ENCODE measurements at regions not wholly inside any gene's neighbourhood (a gene's known extent, or its start where the extent isn't known, plus 50 kb on each side); places are given as distances from the start of the nearest gene placed in this dataset.

DNA sequence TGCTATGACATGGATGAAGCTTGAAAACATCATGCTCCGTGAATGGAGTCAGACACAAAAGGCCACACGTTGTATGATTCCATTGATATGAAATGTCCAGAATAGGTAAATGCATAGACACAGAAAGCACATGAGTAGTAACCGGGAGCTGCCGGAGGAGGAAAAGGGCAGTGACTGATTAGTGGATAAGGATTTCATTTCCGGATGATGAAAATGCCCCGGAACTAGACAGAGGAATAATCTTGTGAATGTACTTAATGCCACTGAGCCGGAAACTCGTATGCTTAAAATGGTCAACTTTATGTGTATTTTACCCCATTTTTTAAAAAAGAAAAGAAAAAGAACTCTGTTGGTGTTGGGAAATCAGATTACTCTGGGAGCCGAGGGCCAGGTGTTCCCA lies 112.7 kb upstream of the FAM9B start:
- Histone ChIP-seq H3K27ac (no peak overlapping the region), H3K4me3 (no peak overlapping the region), H3K4me2 (no peak overlapping the region), H4K20me1 (no peaks in the 10 kb centered on the region), H3K4me1 (peaks cover 13% of the 10 kb centered on the region), H3K9me3 (peaks cover 9% of the 10 kb centered on the region), H3K36me3 (no peaks in the 10 kb centered on the region), H3K27me3 (no peaks in the 10 kb centered on the region), H3K9ac (no peak overlapping the region)
- no peak for TF ChIP-seq Cebpa-rat (IDR thresholded peaks at IDR 0.05)

- no peaks in the 10 kb centered on the region for H4K20me1 ChIP-seq
- H3K9ac ChIP-seq, result no peak overlapping the region
- H3K36me3 ChIP-seq, result no peaks in the 10 kb centered on the region
- H3K4me2 ChIP-seq, result no peak overlapping the region
- no peak overlapping the region for H3K27ac ChIP-seq
- no peak for TF ChIP-seq Cebpa-rat (IDR thresholded peaks at IDR 0.05)
- peaks cover 13% of the 10 kb centered on the region for H3K4me1 ChIP-seq
- no peaks in the 10 kb centered on the region for H3K27me3 ChIP-seq
- no peak overlapping the region for H3K4me3 ChIP-seq
- H3K9me3 ChIP-seq, result peaks cover 13% of the 10 kb centered on the region
Measured at GRCh38 chrX:9147086-9147485, 113.2 kb upstream of the FAM9B start.

- no peak overlapping the region for H3K27ac ChIP-seq
- H3K9me3 ChIP-seq, result peaks cover 17% of the 10 kb centered on the region
- H3K36me3 ChIP-seq, result no peaks in the 10 kb centered on the region
- no peak overlapping the region for H3K9ac ChIP-seq
- peaks cover 13% of the 10 kb centered on the region for H3K4me1 ChIP-seq
- no peak for TF ChIP-seq Cebpa-rat (IDR thresholded peaks at IDR 0.05)
- H3K4me3 ChIP-seq, result no peak overlapping the region
- H3K4me2 ChIP-seq, result no peak overlapping the region
- no peaks in the 10 kb centered on the region for H3K27me3 ChIP-seq
- no peaks in the 10 kb centered on the region for H4K20me1 ChIP-seq
Measured at GRCh38 chrX:9147726-9148125, 113.8 kb upstream of the FAM9B start.

DNA sequence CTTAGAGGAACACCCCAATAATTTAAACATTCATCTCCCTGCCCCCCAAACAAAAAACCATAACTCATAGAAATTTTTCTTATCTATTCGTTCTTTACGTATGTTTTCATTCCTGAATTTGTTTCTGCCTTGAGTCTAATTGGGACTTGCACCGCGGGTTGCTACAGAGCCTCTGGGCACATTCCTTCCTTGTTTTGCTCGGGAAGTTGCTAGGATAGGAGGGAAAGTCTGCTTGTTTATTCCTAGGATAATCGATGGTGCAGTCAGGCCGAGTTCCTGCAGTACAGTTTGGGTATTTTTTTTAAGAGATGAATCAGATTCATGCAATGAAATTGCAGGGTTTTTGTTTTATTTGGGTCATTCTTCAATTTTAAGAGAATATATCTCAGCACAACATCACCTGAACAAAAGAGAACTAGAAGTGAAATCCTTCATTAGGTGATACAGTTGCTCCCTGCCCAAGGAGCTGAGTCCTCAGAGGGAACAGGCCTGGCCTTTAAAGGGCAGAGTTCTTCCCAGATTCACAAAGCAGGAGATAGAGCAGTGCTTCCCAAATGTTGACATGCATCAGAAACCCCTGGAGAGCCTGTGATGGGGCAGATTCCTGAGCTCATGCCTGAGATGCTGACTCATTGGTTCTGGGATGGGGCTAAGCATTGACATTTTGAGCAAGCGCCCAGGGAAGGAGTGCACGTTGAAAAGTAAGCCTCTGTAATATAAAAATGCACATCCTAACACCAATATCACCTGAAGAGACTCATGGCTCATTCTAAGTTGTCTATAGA lies 114.9 kb upstream of the FAM9B start:
- H3K27me3 ChIP-seq, result no peaks in the 10 kb centered on the region
- TF ChIP-seq Cebpa-rat (IDR thresholded peaks at IDR 0.05), result no peak
- H3K27ac ChIP-seq, result no peak overlapping the region
- H3K4me2 ChIP-seq, result no peak overlapping the region
- H4K20me1 ChIP-seq, result no peaks in the 10 kb centered on the region
- H3K9me3 ChIP-seq, result peaks cover 17% of the 10 kb centered on the region
- H3K4me3 ChIP-seq, result no peak overlapping the region
- no peak overlapping the region for H3K9ac ChIP-seq
- H3K4me1 ChIP-seq, result peaks cover 20% of the 10 kb centered on the region
- no peaks in the 10 kb centered on the region for H3K36me3 ChIP-seq

DNA sequence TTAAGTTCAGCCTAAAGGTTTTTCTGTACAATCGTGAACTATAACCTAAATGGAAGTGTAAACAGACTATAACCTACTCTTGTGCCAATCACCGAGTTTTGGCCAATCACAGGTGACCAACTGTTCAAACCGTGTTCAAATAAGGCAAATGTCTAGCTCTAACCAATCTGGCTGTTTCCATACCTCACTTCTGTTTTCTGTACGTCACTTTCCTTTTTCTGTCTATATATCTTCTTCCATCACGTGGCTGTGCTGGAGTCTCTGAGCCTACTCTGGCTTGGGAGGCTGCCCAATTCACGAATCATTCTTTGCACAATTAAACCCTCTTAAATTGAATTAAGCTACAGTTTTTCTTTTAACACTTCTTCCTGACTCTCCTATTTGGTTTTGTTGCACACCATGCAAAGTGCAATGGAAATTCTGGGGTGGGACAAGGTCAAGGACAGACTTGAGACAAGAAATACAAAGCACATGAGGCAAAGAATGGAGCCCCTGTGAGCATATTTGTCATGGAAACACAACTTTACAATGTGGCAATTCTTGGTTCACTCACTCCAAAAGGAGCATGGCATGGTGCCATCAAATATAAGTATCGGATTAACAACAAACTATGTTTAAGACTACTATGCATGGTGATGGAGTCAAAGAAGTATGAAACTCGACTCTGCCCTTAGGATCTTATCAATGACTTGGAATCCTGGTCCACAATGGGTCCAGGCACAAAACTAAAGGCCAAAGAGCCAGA lies 115.7 kb upstream of the FAM9B start:
- H3K9ac ChIP-seq, result no peak overlapping the region
- no peak overlapping the region for H3K4me2 ChIP-seq
- H4K20me1 ChIP-seq, result no peaks in the 10 kb centered on the region
- no peak overlapping the region for H3K4me3 ChIP-seq
- H3K9me3 ChIP-seq, result peaks cover 19% of the 10 kb centered on the region
- no peak overlapping the region for H3K27ac ChIP-seq
- no peak for TF ChIP-seq Cebpa-rat (IDR thresholded peaks at IDR 0.05)
- H3K36me3 ChIP-seq, result no peaks in the 10 kb centered on the region
- H3K27me3 ChIP-seq, result no peaks in the 10 kb centered on the region
- H3K4me1 ChIP-seq, result peaks cover 12% of the 10 kb centered on the region

DNA sequence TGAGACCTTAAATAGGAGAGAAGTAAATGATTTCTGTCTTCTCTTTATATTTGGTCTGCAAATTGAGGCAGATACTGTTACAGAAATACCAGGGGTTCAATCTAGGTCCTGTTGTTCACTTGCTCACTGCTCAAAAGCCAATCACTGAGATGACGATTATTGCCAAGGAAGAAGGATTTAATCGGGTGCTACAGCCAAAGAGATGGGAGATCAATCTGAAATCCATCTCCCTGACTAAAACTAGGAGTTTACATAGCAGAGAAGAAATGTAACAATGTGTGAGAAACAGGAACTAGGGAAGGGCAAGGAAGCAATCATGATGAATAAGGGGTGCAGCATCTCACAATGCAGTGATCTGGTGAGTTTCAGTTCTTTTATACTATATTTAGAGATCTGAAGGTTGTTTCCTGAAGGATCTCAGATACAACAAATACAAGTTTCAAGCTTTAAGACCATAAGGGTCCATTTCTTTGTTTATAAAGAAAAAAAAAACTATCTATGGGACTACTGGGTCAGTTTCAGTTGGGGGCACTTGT lies 117.9 kb upstream of the FAM9B start:
- no peaks in the 10 kb centered on the region for H3K27me3 ChIP-seq
- no peak overlapping the region for H3K4me2 ChIP-seq
- H3K4me3 ChIP-seq, result no peak overlapping the region
- H3K36me3 ChIP-seq, result no peaks in the 10 kb centered on the region
- H3K4me1 ChIP-seq, result peaks cover 7% of the 10 kb centered on the region
- peaks cover 22% of the 10 kb centered on the region for H3K9me3 ChIP-seq
- no peaks in the 10 kb centered on the region for H4K20me1 ChIP-seq
- no peak for TF ChIP-seq Cebpa-rat (IDR thresholded peaks at IDR 0.05)
- H3K9ac ChIP-seq, result no peak overlapping the region
- no peak overlapping the region for H3K27ac ChIP-seq

GRCh38 chrX:9153300-9153699 lies 119.4 kb upstream of the FAM9B start:
- no peak overlapping the region for H3K27ac ChIP-seq
- H3K4me3 ChIP-seq, result no peak overlapping the region
- no peaks in the 10 kb centered on the region for H4K20me1 ChIP-seq
- no peak overlapping the region for H3K9ac ChIP-seq
- H3K4me1 ChIP-seq, result peaks cover 7% of the 10 kb centered on the region
- no peak for TF ChIP-seq Cebpa-rat (IDR thresholded peaks at IDR 0.05)
- no peaks in the 10 kb centered on the region for H3K27me3 ChIP-seq
- no peaks in the 10 kb centered on the region for H3K36me3 ChIP-seq
- peak overlapping the region; percentile 11 for H3K4me2 ChIP-seq
- H3K9me3 ChIP-seq, result peaks cover 22% of the 10 kb centered on the region

DNA sequence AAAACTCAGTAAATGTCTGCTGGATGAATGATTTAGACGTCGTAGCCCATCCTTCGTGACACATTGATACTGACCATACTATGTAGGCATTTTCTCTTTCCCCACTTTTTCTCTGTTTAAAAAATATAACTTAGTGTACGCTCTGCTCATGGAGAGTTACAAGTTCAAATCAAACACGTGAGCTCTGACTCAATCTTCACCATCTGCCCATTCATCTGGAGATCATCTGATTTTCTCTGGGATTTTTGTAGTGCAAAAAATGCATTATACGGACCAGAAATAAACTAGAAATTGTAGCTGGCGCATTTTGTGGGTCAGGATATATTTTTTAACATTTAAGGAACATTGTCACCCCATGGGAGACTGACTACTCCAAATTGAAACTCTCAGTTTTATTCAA lies 124.7 kb upstream of the FAM9B start:
- TF ChIP-seq Cebpa-rat (IDR thresholded peaks at IDR 0.05), result no peak
- H3K27me3 ChIP-seq, result no peaks in the 10 kb centered on the region
- H3K36me3 ChIP-seq, result no peaks in the 10 kb centered on the region
- no peaks in the 10 kb centered on the region for H4K20me1 ChIP-seq
- H3K4me2 ChIP-seq, result no peak overlapping the region
- H3K9ac ChIP-seq, result no peak overlapping the region
- H3K27ac ChIP-seq, result no peak overlapping the region
- H3K4me1 ChIP-seq, result peaks cover 10% of the 10 kb centered on the region
- no peak overlapping the region for H3K4me3 ChIP-seq
- peaks cover 10% of the 10 kb centered on the region for H3K9me3 ChIP-seq

DNA sequence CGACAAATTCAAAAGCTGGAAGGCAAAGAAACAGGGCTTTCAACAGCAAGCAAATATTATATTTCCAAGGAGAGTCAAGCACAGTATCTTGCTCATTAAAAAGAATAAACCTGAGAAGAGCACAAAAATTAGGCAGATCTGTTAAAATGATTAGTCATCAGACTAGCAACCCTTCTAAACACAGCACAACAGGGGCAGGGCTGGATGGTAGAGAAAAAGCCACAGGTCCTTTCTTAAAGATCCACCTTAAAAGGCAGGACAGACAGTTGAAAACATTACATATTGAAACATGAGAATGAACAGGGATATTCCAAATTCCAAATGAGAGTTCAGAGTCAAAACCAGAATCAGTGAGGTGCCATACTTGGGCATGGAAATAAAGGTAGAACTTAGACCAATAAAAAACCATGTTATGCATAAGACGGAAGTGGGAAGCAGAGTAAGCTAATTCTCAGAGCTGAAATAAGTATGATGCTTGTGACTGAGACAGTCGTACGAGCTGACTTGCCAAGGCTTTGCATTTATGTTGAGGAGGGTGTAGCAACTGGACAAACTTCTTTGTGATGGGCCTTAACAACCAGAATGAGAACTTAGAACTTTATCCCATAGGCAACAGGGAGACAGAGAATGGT lies 126.9 kb upstream of the FAM9B start:
- TF ChIP-seq Cebpa-rat (IDR thresholded peaks at IDR 0.05), result no peak
- Histone ChIP-seq H3K27ac (no peak overlapping the region), H3K4me3 (no peak overlapping the region)

GRCh38 chrX:9162698-9163097 lies 128.8 kb upstream of the FAM9B start:
- TF ChIP-seq Cebpa-rat (IDR thresholded peaks at IDR 0.05), result no peak
- Histone ChIP-seq H3K9me3 (peaks cover 14% of the 10 kb centered on the region), H3K27me3 (no peaks in the 10 kb centered on the region), H3K4me3 (no peak overlapping the region), H3K4me2 (no peak overlapping the region), H3K36me3 (no peaks in the 10 kb centered on the region), H3K4me1 (peaks cover 41% of the 10 kb centered on the region), H4K20me1 (no peaks in the 10 kb centered on the region), H3K27ac (no peak overlapping the region), H3K9ac (no peak overlapping the region)

More for the DNA sequence above, 126.9 kb upstream of the FAM9B start:
- H3K36me3 ChIP-seq, result no peaks in the 10 kb centered on the region
- H3K4me1 ChIP-seq, result peaks cover 29% of the 10 kb centered on the region
- H3K4me2 ChIP-seq, result no peak overlapping the region
- H4K20me1 ChIP-seq, result no peaks in the 10 kb centered on the region
- H3K9me3 ChIP-seq, result 0 out of 2 replicates have a peak, but pooled peaks cover 5% of the 10 kb centered on the region
- H3K27me3 ChIP-seq, result no peaks in the 10 kb centered on the region
- no peak overlapping the region for H3K9ac ChIP-seq
